HCT116 (cell line): ENCODE measurements at regions not wholly inside any gene's neighbourhood (a gene's known extent, or its start where the extent isn't known, plus 50 kb on each side); places are given as distances from the start of the nearest gene placed in this dataset.
"Not testable (repeated sequence)": the region's sequence is repeated elsewhere in the genome, so short reads cannot be mapped to it uniquely, and the experiment has no call there.

Experiments
- ATAC-seq: fragments of 200-7000 bp; cut with Tn5 transposase; 2 replicates; pipeline ENCODE4 v1.9.1; 2020; ENCODE audit warnings: mild to moderate bottlenecking, moderate library complexity
- BruUV-seq: library from RNA; stranded (reverse); fragments of 400-500 nt; replicated peaks from 2 replicates; lab custom pipeline; 2021; lab: Mats Ljungman, UMichigan
- CTCF ChIA-PET: fragments of 300-600 bp; sonication (Branson Sonifier 250); formaldehyde crosslinking; loops from one replicate; lab custom pipeline; 2021; ENCODE audit warnings: antibody characterized with exemption; lab: Charles Lee
- POLR2A ChIA-PET: fragments of 300-600, 350-600 bp; sonication (Branson Sonifier 250); formaldehyde crosslinking; loops from one replicate; lab custom pipeline; 2021; ENCODE audit warnings: antibody characterized with exemption; lab: Charles Lee
- RAD21 ChIA-PET, 2 experiments: fragments of 300-600 bp; sonication (Branson Sonifier 250); formaldehyde crosslinking; loops; one replicate each; lab custom pipeline; 2023; ENCODE audit warnings: low total read pairs in 2 of 2; ENCODE audit not compliant: uncharacterized antibody in 2 of 2, unreplicated experiment in 2 of 2, low non-redundant PET in 1 of 2; lab: Charles Lee
- DNase-seq: peaks from one replicate; pipeline ENCODE4 v3.0.0-alpha.2; 2010; ENCODE audit warnings: low read depth, low spot score
- H2AFZ ChIP-seq: fragments of 200-600 bp; shearing (Covaris generic), sonication (generic); 2 replicates; pipeline ENCODE4 v1.6.1; 2017; ENCODE audit warnings: low read depth, mixed run types, mixed read lengths, antibody characterized with exemption, low read length; ENCODE audit not compliant: poor library complexity, severe bottlenecking
- H3K27ac ChIP-seq: 2 replicates; pipeline ENCODE4 v1.5.1; 2012; ENCODE audit warnings: low read depth, low read length
- H3K27me3 ChIP-seq: fragments of 200-600 bp; sonication (generic); 2 replicates; pipeline ENCODE4 v1.6.1; 2016; ENCODE audit warnings: mixed run types, low read length, mixed read lengths; ENCODE audit not compliant: insufficient read depth
- H3K36me3 ChIP-seq, 2 experiments: fragments of 200-500 bp in 1 of 2; fragments of 200-600 bp in 1 of 2; sonication (Bioruptor generic) in 1 of 2; sonication (generic) in 1 of 2; 2 replicates each; pipeline versions ENCODE4 v1.5.1 to v1.6.1; 2014 to 2016; ENCODE audit warnings: low read length in 2 of 2, inconsistent platforms in 1 of 2, mixed read lengths in 1 of 2, mixed run types in 1 of 2; ENCODE audit not compliant: insufficient read depth in 2 of 2, control insufficient read depth in 1 of 2
- H3K4me1 ChIP-seq, 2 experiments: fragments of 200-600 bp in 1 of 2; sonication (generic) in 1 of 2; 2 replicates each; pipeline versions ENCODE4 v1.5.1 to v1.6.1; 2012 to 2017; ENCODE audit warnings: low read length in 2 of 2, inconsistent platforms in 1 of 2, mild to moderate bottlenecking in 1 of 2, mixed read lengths in 1 of 2, mixed run types in 1 of 2, moderate library complexity in 1 of 2; ENCODE audit not compliant: insufficient read depth in 2 of 2, control insufficient read depth in 1 of 2
- H3K4me2 ChIP-seq: fragments of 200-600 bp; sonication (generic); 2 replicates; pipeline ENCODE4 v1.6.1; 2017; ENCODE audit warnings: mixed run types, low read length, mixed read lengths
- H3K4me3 ChIP-seq, 2 experiments: fragments of 200-600 bp in 1 of 2; sonication (generic) in 1 of 2; replicated peaks in 1 of 2; 2 replicates each; pipeline ENCODE4 v1.5.1; 2011 to 2016; ENCODE audit warnings: low read length in 2 of 2, control low read depth in 1 of 2, low read depth in 1 of 2, mild to moderate bottlenecking in 1 of 2, mixed read lengths in 1 of 2, mixed run types in 1 of 2
- H3K79me2 ChIP-seq: fragments of 200-600 bp; sonication (generic); 2 replicates; pipeline ENCODE4 v1.6.1; 2017; ENCODE audit warnings: mild to moderate bottlenecking, mixed run types, low read length, moderate library complexity, mixed read lengths; ENCODE audit not compliant: insufficient read depth
- H3K9ac ChIP-seq: fragments of 200-600 bp; sonication (generic); 2 replicates; pipeline ENCODE4 v1.6.1; 2016; ENCODE audit warnings: low read length, mixed read lengths
- H3K9me2 ChIP-seq: fragments of 200-600 bp; sonication (generic), shearing (Covaris generic); 2 replicates; pipeline ENCODE4 v1.6.1; 2017; ENCODE audit warnings: mixed run types, mild to moderate bottlenecking, moderate library complexity; ENCODE audit not compliant: insufficient read depth
- H3K9me3 ChIP-seq, 2 experiments: fragments of 200-500 bp in 1 of 2; fragments of 200-600 bp in 1 of 2; sonication (Bioruptor generic) in 1 of 2; sonication (generic) in 1 of 2; 2 replicates each; pipeline ENCODE4 v1.6.1; 2014 to 2017; ENCODE audit warnings: low read length in 2 of 2, mixed read lengths in 2 of 2, inconsistent platforms in 1 of 2, low read depth in 1 of 2, mild to moderate bottlenecking in 1 of 2, mixed run types in 1 of 2, moderate library complexity in 1 of 2; ENCODE audit not compliant: control insufficient read depth in 1 of 2, insufficient read depth in 1 of 2
- H4K20me1 ChIP-seq: fragments of 200-600 bp; sonication (generic), shearing (Covaris generic); 2 replicates; pipeline ENCODE4 v1.6.1; 2017; ENCODE audit warnings: mixed run types, mild to moderate bottlenecking, moderate library complexity; ENCODE audit not compliant: insufficient read depth
- CBX3 ChIP-seq: IDR thresholded peaks from 2 replicates; pipeline ENCODE4 v1.6.1; 2012; ENCODE audit warnings: low read depth
- CEBPB ChIP-seq: IDR thresholded peaks from 2 replicates; pipeline ENCODE4 v1.6.1; 2012; ENCODE audit warnings: low read depth
- EGR1 ChIP-seq: IDR thresholded peaks from 2 replicates; pipeline ENCODE4 v1.6.1; 2012; ENCODE audit warnings: low read depth
- ELF1 ChIP-seq: IDR thresholded peaks from 2 replicates; pipeline ENCODE4 v1.6.1; 2012; ENCODE audit warnings: low read depth, borderline replicate concordance
- EZH2phosphoT487 ChIP-seq: fragments of 200-600 bp; IDR thresholded peaks from 2 replicates; pipeline ENCODE4 v1.6.1; 2018; ENCODE audit warnings: antibody characterized with exemption, borderline replicate concordance
- FOSL1 ChIP-seq: IDR thresholded peaks from 2 replicates; pipeline ENCODE4 v1.6.1; 2012; ENCODE audit warnings: low read depth
- POLR2A ChIP-seq: IDR thresholded peaks from 2 replicates; pipeline ENCODE4 v1.7.0; 2011; ENCODE audit warnings: borderline replicate concordance; ENCODE audit not compliant: insufficient read depth, insufficient read length; ENCODE audit errors: extremely low read depth
- SIN3A ChIP-seq: IDR thresholded peaks from 2 replicates; pipeline ENCODE4 v1.6.1; 2012; ENCODE audit warnings: low read depth
- SP1 ChIP-seq: IDR thresholded peaks from 2 replicates; pipeline ENCODE4 v1.6.1; 2012; ENCODE audit warnings: low read depth
- ZNF274 ChIP-seq: fragments of 200-500 bp; sonication (Bioruptor generic); IDR thresholded peaks from 2 replicates; pipeline ENCODE4 v1.6.1; 2014; ENCODE audit warnings: mild to moderate bottlenecking, low read depth, low read length, inconsistent platforms
- intact Hi-C: fragments of 100-400 bp; cut with micrococcal nuclease; formaldehyde crosslinking; loops from 2 replicates; pipeline ENCODE4 v1.10.0; 2022
- TF ChIP-seq, protein P1 (sequence below): IDR thresholded peaks from 2 replicates; pipeline ENCODE4 v1.6.1; 2012
- TF ChIP-seq, protein P2 (sequence below): IDR thresholded peaks from 2 replicates; pipeline ENCODE4 v1.6.1; 2011; ENCODE audit warnings: mild to moderate bottlenecking, low read length, moderate library complexity; ENCODE audit not compliant: insufficient replicate concordance; ENCODE audit errors: extremely low read depth
- TF ChIP-seq, protein P3 (sequence below), 3 experiments: fragments of 200-600 bp in 1 of 3; sonication (generic) in 1 of 3; IDR thresholded peaks in 2 of 3; conservative IDR thresholded peaks in 1 of 3; 2 replicates each; pipeline ENCODE4 v1.5.1; 2012 to 2017; ENCODE audit warnings: low read depth in 2 of 3, low read length in 2 of 3, antibody characterized with exemption in 1 of 3, borderline replicate concordance in 1 of 3, control low read depth in 1 of 3, mild to moderate bottlenecking in 1 of 3, mixed read lengths in 1 of 3, mixed run types in 1 of 3, moderate library complexity in 1 of 3; ENCODE audit not compliant: insufficient read depth in 1 of 3
- TF ChIP-seq, protein P4 (sequence below): IDR thresholded peaks from 2 replicates; pipeline ENCODE4 v1.6.1; 2012; ENCODE audit warnings: low read depth

DNA sequence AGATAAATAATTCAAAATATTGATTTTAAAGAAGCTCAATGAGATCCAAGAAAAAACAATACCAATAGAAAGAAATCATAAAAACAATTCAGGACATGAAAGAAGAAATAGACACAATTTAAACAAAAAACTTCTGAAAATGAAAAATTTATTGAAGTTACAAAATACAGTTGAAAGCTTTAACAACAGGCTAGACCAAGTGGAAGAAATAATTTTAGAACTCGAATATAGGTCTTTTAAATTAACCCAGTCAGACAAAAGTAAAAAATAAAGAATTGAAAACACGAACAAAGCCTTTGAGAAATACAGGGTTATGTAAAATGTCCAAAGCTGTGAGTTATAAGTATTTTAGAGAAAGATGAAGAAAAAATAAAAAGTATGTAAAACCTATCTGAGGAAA, 152.4 kb upstream of the SMIM30 start:
- Histone ChIP-seq H4K20me1 (no peaks in the 10 kb centered on the region), H3K27me3 (no peaks in the 10 kb centered on the region), H3K36me3 (no peaks in the 10 kb centered on the region), H3K4me3 (no peak overlapping the region), H2AFZ (no peak overlapping the region), H3K4me2 (no peak overlapping the region), H3K9me2 (no peaks in the 10 kb centered on the region), H3K4me1 (no peaks in the 10 kb centered on the region), H3K79me2 (no peaks in the 10 kb centered on the region), H3K9ac (no peak overlapping the region), H3K9me3 (no peaks in the 10 kb centered on the region; a peak in 1 of 4 replicates), H3K27ac (no peak overlapping the region)
- no TSS peak for BruUV-seq
- RAD21 ChIA-PET: no interaction called here
- CTCF ChIA-PET: no interaction called here
- ATAC-seq: no peak
- DNase-seq: no peak
- intact Hi-C loops: no loop called here
- TF ChIP-seq CEBPB (no peak), SIN3A (no peak), EZH2phosphoT487 (no peak), POLR2A (no peak), SP1 (no peak), FOSL1 (no peak), ELF1 (no peak), CBX3 (no peak), ZNF274 (no peak), EGR1 (no peak)
- TF ChIP-seq, protein P1, sequence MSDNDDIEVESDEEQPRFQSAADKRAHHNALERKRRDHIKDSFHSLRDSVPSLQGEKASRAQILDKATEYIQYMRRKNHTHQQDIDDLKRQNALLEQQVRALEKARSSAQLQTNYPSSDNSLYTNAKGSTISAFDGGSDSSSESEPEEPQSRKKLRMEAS: no peak
- TF ChIP-seq, protein P2, sequence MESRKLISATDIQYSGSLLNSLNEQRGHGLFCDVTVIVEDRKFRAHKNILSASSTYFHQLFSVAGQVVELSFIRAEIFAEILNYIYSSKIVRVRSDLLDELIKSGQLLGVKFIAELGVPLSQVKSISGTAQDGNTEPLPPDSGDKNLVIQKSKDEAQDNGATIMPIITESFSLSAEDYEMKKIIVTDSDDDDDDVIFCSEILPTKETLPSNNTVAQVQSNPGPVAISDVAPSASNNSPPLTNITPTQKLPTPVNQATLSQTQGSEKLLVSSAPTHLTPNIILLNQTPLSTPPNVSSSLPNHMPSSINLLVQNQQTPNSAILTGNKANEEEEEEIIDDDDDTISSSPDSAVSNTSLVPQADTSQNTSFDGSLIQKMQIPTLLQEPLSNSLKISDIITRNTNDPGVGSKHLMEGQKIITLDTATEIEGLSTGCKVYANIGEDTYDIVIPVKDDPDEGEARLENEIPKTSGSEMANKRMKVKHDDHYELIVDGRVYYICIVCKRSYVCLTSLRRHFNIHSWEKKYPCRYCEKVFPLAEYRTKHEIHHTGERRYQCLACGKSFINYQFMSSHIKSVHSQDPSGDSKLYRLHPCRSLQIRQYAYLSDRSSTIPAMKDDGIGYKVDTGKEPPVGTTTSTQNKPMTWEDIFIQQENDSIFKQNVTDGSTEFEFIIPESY: no peak
- TF ChIP-seq, protein P3, sequence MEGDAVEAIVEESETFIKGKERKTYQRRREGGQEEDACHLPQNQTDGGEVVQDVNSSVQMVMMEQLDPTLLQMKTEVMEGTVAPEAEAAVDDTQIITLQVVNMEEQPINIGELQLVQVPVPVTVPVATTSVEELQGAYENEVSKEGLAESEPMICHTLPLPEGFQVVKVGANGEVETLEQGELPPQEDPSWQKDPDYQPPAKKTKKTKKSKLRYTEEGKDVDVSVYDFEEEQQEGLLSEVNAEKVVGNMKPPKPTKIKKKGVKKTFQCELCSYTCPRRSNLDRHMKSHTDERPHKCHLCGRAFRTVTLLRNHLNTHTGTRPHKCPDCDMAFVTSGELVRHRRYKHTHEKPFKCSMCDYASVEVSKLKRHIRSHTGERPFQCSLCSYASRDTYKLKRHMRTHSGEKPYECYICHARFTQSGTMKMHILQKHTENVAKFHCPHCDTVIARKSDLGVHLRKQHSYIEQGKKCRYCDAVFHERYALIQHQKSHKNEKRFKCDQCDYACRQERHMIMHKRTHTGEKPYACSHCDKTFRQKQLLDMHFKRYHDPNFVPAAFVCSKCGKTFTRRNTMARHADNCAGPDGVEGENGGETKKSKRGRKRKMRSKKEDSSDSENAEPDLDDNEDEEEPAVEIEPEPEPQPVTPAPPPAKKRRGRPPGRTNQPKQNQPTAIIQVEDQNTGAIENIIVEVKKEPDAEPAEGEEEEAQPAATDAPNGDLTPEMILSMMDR (IDR thresholded peaks at IDR 0.05 in 2 of 3, conservative IDR thresholded peaks at IDR 0.05 in 1 of 3; ENCODE audit: borderline replicate concordance in 1 of 3, insufficient read depth in 1 of 3, low read depth in 2 of 3, low read length in 2 of 3): no peak
- TF ChIP-seq, protein P4, sequence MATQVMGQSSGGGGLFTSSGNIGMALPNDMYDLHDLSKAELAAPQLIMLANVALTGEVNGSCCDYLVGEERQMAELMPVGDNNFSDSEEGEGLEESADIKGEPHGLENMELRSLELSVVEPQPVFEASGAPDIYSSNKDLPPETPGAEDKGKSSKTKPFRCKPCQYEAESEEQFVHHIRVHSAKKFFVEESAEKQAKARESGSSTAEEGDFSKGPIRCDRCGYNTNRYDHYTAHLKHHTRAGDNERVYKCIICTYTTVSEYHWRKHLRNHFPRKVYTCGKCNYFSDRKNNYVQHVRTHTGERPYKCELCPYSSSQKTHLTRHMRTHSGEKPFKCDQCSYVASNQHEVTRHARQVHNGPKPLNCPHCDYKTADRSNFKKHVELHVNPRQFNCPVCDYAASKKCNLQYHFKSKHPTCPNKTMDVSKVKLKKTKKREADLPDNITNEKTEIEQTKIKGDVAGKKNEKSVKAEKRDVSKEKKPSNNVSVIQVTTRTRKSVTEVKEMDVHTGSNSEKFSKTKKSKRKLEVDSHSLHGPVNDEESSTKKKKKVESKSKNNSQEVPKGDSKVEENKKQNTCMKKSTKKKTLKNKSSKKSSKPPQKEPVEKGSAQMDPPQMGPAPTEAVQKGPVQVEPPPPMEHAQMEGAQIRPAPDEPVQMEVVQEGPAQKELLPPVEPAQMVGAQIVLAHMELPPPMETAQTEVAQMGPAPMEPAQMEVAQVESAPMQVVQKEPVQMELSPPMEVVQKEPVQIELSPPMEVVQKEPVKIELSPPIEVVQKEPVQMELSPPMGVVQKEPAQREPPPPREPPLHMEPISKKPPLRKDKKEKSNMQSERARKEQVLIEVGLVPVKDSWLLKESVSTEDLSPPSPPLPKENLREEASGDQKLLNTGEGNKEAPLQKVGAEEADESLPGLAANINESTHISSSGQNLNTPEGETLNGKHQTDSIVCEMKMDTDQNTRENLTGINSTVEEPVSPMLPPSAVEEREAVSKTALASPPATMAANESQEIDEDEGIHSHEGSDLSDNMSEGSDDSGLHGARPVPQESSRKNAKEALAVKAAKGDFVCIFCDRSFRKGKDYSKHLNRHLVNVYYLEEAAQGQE: no peak
- POLR2A ChIA-PET: no interaction called here

DNA sequence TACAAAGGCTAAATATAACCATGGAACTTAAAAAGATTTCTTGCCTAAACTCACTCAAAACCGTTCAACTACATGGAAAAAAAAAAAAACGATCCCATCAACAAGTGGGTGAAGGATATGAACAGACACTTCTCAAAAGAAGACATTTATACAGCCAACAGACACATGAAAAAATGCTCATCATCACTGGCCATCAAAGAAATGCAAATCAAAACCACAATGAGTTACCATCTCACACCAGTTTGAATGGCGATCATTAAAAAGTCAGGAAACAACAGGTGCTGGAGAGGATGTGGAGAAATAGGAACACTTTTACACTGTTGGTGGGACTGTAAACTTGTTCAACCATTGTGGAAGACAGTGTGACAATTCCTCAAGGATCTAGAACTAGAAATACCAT, 151.2 kb upstream of the SMIM30 start:
- RAD21 ChIA-PET, H3K9ac ChIP-seq, DNase-seq, CTCF ChIA-PET, intact Hi-C loops, H3K4me1 ChIP-seq, H3K9me3 ChIP-seq, POLR2A ChIA-PET, ATAC-seq, H3K36me3 ChIP-seq, H3K9me2 ChIP-seq, BruUV-seq, H3K27me3 ChIP-seq, H3K4me2 ChIP-seq, H3K27ac ChIP-seq, H4K20me1 ChIP-seq, H3K79me2 ChIP-seq, H3K4me3 ChIP-seq, H2AFZ ChIP-seq: not testable (repeated sequence)
